AG20443 (cell line): ENCODE measurements at regions not wholly inside any gene's neighbourhood (a gene's known extent, or its start where the extent isn't known, plus 50 kb on each side); places are given as distances from the start of the nearest gene placed in this dataset.
A peak's percentile ranks its signal among the peaks of the same experiment; 100 is the strongest.

Source experiments
- DNase-seq: peaks from one replicate; pipeline ENCODE4 v3.0.0; 2012; ENCODE audit warnings: low spot score, mixed read lengths

DNA sequence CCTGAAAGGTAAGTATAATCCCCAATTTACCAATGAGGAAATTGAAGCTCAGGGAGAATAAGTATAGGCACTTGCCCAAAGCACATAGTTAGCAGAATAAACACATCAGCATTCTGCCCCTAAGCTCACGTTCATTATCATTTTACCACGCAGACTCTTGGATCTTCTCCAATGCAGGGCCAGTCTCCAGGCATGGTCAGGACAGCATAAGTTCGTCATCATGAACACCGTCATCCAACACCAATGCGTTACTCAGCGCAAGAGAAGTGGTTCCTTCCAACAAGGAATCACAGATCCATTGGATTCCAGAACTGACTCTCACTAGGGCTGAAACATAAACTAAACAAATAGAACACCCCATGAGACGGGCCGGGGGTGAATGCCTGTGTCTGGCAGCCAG, 86.5 kb upstream of the GPM6B start:
- DNase-seq: no peak

DNA sequence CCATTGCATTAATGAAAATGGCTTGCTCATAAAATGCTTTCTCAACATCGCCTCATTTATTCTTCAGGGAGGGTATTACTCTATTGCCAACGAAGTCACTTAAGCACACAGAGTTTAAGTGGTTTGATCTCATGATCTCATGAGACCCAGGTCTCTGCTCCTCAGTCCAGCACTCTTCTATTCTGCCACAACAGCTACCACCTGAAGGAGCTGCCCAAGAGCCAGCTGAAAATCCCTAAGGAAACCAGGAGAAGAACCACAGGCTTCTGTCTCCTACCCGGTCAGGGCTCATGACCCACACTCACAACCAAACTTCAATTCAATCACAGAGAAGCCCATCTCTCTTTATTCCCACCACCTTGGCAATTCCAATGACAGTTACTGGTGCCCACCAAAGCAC, 85.5 kb upstream of the GPM6B start:
- DNase-seq: no peak

DNA sequence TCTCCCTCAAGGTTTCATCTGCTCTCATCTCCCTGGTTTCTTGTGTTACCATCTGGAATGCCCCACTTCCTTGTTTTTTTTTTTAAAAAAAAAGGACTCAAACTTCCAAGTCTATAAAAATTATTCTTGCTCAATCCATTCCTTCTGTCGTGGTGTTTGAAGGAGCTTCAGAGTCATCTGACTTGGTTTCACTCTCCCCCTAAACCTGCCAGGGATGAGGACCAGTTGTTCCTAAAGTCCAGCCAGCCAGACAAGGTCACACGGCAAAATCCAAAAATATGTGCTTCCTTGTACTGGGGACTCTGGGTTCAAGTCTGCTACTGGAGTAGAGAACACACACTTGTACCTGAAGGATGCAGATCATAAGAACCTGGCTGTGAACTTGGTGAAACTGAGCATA, 84.5 kb upstream of the GPM6B start:
- DNase-seq: no peak

DNA sequence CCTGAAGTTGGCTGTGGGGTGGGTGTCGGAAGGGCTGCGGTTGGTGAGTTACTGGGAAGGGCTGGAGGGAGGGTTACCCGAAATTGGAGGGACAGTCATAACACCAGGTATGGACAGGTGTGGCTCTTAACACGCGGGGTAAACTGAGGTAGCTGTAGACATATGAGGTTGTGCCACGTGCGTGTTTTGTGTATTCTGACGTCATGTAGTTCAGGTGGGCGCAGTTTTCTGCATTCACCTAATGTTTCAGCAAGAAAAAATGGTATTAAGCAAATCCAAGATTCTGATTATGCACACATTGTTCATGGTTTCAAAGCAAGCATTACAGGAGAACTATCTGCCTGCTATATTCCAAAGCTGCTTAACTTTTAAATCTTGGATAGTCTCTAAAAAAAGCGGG, 83.5 kb upstream of the GPM6B start:
- DNase-seq: no peak

DNA sequence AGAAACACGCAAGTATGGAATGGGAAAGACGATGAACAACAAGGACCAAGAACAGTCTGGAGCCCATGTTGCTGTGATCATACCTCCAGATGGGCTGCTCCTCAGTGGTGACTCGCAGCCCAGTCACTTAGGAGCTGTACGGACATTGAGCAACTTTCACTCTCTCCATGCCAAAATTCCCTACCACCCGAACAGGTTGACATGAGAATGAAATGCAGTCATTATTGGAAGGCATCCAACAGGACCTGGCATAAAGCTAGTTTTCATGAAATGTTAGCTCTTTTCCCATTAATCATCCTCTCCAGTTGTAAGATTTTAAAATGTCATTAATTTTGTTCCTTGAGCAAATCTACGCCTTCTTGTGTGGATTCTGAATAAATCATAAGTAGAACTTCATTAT, 82.7 kb upstream of the GPM6B start:
- peak; percentile 85 for DNase-seq

DNA sequence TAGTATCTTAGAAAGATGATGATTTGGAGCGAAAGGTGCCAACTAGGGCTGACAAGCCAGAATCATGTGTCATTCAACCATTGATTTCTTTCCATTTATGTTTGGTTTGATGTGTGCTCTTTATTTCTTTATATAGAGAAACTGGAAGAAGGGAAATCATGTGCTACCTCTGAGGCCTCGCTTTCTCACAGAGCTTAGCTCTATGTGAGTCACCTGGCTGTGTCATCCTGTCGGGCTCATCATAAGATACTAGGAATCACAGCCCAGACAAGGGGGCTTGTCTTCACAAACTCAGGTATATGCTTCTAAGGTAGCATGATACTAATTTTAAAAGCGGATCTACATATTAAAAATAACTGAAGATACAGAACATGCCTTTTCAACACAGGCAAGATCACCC, 81.7 kb upstream of the GPM6B start:
- DNase-seq: no peak

DNA sequence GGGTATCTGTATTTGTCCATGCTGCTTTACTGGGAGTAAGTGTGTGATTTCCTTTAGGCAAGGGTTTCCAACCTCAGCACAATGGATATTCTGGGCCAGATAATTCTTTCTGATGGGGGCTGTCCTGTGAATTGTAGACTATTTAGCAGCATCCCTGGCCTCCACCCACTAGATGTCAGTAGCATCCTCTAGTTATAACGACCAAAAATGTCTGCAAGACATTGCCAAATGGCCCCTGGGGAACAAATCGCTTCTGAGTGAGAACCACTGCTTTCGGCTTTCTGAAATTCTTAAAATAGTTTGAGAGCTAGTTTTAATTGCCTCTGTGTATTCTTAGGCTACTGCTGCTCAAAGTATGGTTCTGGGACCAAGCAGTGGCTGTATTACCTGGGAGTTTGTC, 81.2 kb upstream of the GPM6B start:
- DNase-seq: no peak

DNA sequence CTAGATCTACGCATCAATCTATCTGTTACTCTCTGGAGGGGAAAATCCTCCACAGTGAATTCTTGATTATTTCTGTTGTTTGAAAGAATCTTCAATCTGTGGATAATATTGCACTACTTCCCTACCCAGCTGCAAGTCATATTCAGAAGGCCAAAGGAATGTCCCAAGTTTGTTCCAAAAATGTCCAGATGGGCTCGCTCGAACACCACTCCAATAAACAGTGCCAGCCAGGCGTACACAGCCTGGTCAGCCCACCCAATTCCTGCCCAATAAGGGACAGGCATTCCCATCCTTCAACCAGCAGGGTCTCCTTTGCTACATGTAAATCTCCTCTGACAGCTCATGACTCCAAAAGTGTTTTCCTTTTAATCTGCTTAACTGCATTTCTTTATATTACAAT, 80.7 kb upstream of the GPM6B start:
- no peak for DNase-seq

DNA sequence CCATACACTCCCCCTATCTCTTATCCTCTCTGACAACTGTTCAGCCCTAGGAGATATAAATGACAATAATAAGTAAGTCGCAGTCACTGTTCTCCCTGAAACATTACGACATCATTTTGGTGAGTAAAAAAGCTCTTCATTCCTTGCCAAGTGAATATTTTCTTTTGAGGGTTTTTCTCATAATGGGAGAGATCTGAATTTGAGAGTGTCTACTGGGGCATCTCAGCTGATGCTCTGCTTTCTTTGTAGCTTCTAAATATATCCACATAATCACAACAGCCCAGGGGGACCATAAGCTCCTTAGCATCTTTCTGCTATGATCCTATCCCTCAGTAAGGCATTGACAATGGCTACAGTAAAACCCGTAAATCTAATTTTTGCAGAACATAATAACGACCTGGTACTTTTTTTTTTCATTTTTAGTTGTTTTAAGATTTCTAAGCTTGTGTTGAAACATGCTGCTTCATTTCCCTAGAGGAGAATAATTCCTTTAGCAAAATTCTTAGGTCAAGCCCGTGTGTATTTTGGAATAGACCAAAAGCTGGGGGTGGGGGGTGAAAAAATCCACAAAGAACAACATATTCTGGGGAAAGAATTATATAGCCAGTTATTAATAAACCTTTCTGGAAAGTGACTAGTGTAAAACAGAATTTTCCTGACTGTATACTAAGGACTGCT, 78.1 kb upstream of the GPM6B start:
- DNase-seq: peak; percentile 7

DNA sequence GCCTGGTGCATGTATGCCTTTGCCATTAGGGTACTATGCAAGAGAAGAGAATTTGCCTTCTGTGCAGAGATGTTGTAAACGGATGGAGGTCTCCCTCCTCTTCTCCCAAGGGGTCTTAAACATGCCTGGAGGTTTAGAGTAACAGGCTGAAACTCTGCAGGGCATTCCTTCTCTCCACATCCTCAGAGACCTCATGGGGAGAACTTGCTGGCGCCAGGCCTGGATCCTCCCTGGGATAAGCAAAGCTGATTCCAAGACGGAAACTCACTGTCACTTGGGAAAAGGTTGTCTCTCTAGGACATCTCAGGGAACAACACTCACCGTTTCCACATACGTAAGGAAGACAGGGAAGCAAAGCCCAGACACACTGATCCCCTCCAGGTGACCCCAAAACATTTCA, 76.9 kb upstream of the GPM6B start:
- DNase-seq: no peak

DNA sequence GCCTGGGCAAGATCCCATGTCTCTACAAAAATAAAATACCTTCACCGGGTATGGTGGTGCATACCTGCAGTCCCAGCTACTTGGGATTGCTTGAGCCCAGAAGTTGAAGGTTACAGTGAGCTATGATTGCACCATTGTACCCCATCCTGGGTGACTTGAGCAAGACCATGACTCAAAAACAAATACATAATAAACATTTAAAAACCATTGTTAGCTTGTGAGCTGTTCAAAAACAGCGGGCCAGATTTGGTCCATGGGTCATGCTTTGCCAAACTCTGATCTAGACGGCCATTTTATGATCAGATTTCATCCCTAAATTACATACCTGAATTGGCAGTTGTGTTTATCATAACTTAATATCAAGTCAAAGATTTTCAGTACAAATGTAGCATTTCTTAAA, 76.0 kb upstream of the GPM6B start:
- DNase-seq: no peak

DNA sequence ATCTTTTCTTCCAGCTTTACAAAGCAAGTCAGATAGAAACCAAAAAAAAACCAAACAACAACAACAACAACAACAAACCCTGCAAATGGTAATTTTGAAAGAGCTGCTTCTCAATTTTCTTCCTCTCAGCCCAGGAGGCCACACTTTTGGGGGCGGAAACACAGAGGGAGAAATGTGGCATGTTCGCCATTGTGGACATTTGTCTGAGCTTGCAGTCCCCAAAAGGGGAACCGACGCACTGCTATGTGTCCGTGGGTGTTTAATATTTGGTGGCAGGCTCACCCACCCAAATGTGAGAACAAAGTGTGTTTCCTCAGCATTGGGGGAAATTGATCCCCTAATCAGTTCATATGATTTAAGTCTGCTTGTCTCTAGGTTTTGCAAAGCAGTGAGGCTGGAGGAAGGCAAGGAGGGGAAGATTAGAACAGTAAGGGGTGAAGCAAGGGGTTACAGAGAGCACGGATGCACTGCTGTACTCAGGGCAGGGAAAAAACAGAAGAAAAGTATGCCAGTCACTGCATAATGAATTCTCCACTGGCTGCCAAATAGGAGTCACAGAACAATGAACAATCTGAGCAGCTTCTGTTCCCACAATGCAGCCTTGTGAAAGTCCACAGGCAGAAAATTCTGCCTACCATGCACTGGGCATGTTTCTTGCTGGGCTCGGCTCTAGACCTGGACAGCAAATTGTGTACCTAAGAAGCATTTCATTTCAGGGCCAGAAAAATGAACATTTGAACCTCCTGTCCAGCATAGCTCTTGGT, 74.7 kb upstream of the GPM6B start:
- DNase-seq: no peak

DNA sequence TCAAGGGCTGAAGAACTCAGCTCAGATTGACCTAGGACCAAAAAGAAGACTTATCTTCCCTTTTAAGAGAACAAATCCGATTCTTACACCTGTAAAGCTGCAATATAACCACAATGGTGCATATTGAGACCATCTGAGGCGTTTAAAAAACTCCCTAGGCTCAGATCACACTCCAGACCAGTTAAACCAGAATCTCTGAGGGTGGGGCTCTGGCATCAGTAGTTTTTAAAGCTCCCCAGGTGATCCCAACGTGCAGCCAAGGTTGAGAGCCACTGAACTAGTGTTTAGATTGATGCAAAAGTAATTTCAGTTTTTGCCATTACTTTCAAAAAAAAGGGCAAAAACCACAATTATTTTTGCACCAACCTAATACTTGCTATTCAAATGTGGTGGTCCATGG, 73.9 kb upstream of the GPM6B start:
- no peak for DNase-seq

DNA sequence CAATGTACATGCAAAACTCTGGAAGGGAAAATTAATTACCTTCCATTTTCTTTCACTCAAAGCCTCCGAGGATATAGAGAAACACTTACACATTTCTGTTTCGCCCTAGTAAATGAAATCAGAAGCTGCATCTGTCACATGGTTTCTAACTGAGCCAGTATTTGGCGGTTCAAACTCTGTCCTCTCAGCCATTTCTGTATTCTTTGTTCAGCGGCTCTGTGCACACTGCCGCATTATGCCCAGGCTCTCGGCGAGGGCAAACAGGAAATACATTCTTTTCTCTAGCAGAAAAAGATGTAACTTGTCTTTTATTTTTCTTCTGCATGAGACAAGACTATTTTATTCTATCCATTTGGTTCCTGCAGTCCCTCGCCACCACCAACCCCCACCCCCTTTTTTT, 71.4 kb upstream of the GPM6B start:
- no peak for DNase-seq

DNA sequence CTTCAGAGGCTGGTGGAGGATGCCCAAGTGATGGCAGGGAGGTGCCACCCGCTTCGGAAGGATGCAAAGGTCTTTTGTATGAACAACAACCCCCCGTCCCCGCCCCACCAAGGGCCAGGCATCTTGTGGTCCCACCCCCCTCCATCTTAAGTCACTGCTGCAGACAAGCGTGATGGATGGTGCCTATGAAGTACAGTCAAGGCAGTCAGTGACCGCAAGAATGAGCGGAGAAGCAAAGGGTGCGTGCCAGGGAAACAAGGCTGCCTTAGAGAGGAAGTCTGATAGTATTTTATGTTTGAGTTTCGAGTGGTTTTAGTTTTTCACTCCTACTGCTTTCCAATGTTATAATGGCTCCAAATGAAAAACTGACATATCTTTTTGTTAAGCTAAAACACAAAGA, 68.7 kb upstream of the GPM6B start:
- no peak for DNase-seq

DNA sequence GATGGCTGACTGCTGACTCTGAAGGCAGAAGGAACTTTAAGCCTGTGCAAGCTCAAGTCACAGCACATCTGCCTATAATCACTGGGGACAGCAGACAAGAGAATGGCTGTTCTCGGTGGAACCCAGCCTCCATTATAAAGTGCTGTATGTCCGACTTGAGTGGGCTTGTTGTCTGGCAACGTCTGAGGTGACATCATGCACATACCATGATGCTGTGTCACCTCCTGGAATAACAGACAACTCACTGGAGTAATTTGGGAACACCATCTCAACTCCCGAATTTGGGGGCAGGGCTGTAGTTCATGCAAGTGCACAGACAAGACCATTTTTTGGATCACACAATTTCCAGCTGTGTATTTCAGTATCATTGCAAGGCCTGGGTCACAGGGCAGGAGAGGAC, 59.8 kb upstream of the GPM6B start:
- peak; percentile 27 for DNase-seq

DNA sequence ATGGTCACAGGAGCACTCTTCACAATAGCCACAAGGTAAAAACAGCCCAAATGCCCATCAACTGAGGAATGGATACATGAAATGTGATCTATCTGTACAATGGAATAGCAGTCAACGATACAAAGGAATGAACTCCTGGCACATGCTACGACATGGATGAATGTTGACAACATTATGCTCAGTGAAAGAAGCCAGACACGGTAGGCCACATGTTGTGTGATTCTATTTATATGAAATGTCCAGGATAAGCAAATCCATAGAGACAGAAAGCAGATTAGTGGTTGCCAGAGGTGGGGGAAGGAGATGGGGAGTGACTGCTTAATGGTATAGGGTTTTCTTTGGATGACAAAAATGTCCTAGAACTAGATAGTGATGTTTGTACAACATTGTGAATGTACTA, 58.7 kb upstream of the GPM6B start:
- DNase-seq: no peak

DNA sequence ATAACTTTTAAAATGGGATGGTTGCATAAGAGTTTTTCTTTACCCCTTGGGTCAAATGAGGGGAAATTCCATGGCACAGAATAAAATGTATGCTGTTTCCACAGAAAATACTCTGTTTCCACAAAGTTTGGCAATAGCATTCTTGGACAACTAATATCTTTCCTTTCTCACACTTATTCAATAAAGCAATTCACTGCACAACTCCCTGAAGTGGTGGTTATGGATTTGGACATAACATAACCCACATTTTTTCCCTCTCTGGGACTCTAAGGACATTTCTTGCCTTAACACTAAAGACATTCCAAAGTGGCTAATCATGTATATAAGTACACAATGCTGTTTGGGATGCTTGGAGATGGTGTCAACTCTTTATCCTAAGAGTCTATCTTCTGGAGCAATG, 51.7 kb upstream of the GPM6B start:
- DNase-seq: peak; percentile 4
